DOHH2 (cell line): ENCODE measurements at regions not wholly inside any gene's neighbourhood (a gene's known extent, or its start where the extent isn't known, plus 50 kb on each side); places are given as distances from the start of the nearest gene placed in this dataset.

Experiments used
- H3F3A ChIP-seq: fragments of 200-600 bp; sonication (generic), shearing (Covaris generic); 2 replicates; pipeline ENCODE4 v1.6.0; 2016; ENCODE audit warnings: antibody characterized with exemption, mild to moderate bottlenecking; ENCODE audit not compliant: control insufficient read depth, insufficient read depth
- H3K27ac ChIP-seq: fragments of 200-600 bp; sonication (generic); 2 replicates; pipeline ENCODE4 v1.5.1; 2014; ENCODE audit warnings: low read depth, mild to moderate bottlenecking, low read length, moderate library complexity
- H3K27me3 ChIP-seq: fragments of 200-600 bp; sonication (generic); 2 replicates; pipeline ENCODE4 v1.6.1; 2014; ENCODE audit warnings: mild to moderate bottlenecking, low read length, mixed read lengths; ENCODE audit not compliant: control insufficient read depth
- H3K36me3 ChIP-seq: fragments of 200-600 bp; sonication (generic); 2 replicates; pipeline ENCODE4 v1.6.1; 2014; ENCODE audit warnings: mild to moderate bottlenecking, low read length, moderate library complexity, mixed read lengths; ENCODE audit not compliant: control insufficient read depth
- H3K4me1 ChIP-seq: fragments of 200-600 bp; sonication (generic); 2 replicates; pipeline ENCODE4 v1.6.1; 2014; ENCODE audit warnings: mild to moderate bottlenecking, low read length, mixed read lengths; ENCODE audit not compliant: control insufficient read depth
- H3K4me2 ChIP-seq: fragments of 200-600 bp; sonication (generic); 2 replicates; pipeline ENCODE4 v1.6.0; 2014; ENCODE audit warnings: mild to moderate bottlenecking, low read length, moderate library complexity
- H3K4me3 ChIP-seq: fragments of 200-600 bp; sonication (generic); 2 replicates; pipeline ENCODE4 v1.5.1; 2014; ENCODE audit warnings: mild to moderate bottlenecking, low read length, mixed read lengths
- H3K79me2 ChIP-seq: fragments of 200-600 bp; sonication (generic); 2 replicates; pipeline ENCODE4 v1.6.1; 2014; ENCODE audit warnings: mild to moderate bottlenecking, low read length, mixed read lengths; ENCODE audit not compliant: control insufficient read depth
- H3K9me2 ChIP-seq: fragments of 200-600 bp; sonication (generic); replicated peaks from 2 replicates; pipeline ENCODE4 v1.6.1; 2014; ENCODE audit warnings: mild to moderate bottlenecking, low read length, mixed read lengths; ENCODE audit not compliant: control insufficient read depth
- H3K9me3 ChIP-seq: fragments of 200-600 bp; sonication (generic); 2 replicates; pipeline ENCODE4 v1.6.1; 2014; ENCODE audit warnings: antibody characterized with exemption, low read length, mixed read lengths; ENCODE audit not compliant: control insufficient read depth, insufficient read depth
- H4K20me1 ChIP-seq: fragments of 200-600 bp; sonication (generic); 2 replicates; pipeline ENCODE4 v1.6.0; 2014; ENCODE audit warnings: low read depth, mild to moderate bottlenecking, antibody characterized with exemption, low read length, moderate library complexity; ENCODE audit not compliant: control insufficient read depth, insufficient read depth
- CTCF ChIP-seq: fragments of 200-600 bp; sonication (generic); IDR thresholded peaks from one replicate; pipeline ENCODE4 v1.5.1; 2014; ENCODE audit warnings: antibody characterized with exemption, mild to moderate bottlenecking, low read depth, low read length; ENCODE audit not compliant: poor library complexity, severe bottlenecking
- EZH2phosphoT487 ChIP-seq: fragments of 200-600 bp; sonication (generic); IDR thresholded peaks from 2 replicates; pipeline ENCODE4 v1.6.1; 2017; ENCODE audit warnings: borderline replicate concordance, mild to moderate bottlenecking, antibody characterized with exemption, low read length, moderate library complexity, mixed read lengths

GRCh38 chr1:112079446-112079845, 90.0 kb upstream of the KCND3 start:
- no peak overlapping the region for H3K4me2 ChIP-seq
- no peaks in the 10 kb centered on the region for H3K9me3 ChIP-seq
- H3K36me3 ChIP-seq: no peaks in the 10 kb centered on the region
- no peak overlapping the region for H3K27ac ChIP-seq
- H3K4me3 ChIP-seq: no peak overlapping the region
- no peaks in the 10 kb centered on the region for H3K9me2 ChIP-seq
- H3K4me1 ChIP-seq: no peaks in the 10 kb centered on the region
- no peaks in the 10 kb centered on the region; the same call in 1 of the 2 replicates for H3K27me3 ChIP-seq
- H3F3A ChIP-seq: no peaks in the 10 kb centered on the region
- TF ChIP-seq EZH2phosphoT487 (no peak), CTCF (no peak)
- H3K79me2 ChIP-seq: no peaks in the 10 kb centered on the region
- H4K20me1 ChIP-seq: no peaks in the 10 kb centered on the region

- no peak overlapping the region for H3K4me2 ChIP-seq
- no peak for TF ChIP-seq CTCF
- no peak for TF ChIP-seq EZH2phosphoT487
Measured at GRCh38 chr1:112083487-112083886, 94.0 kb upstream of the KCND3 start.

GRCh38 chr1:112092656-112093371, 103.3 kb upstream of the KCND3 start:
- Histone ChIP-seq H3F3A (no peaks in the 10 kb centered on the region), H3K4me1 (no peaks in the 10 kb centered on the region), H3K27me3 (0 out of 2 replicates have a peak, but pooled peaks cover 5% of the 10 kb centered on the region), H3K79me2 (no peaks in the 10 kb centered on the region), H3K9me3 (no peaks in the 10 kb centered on the region), H3K4me3 (no peak overlapping the region), H4K20me1 (no peaks in the 10 kb centered on the region), H3K36me3 (no peaks in the 10 kb centered on the region), H3K4me2 (no peak overlapping the region), H3K27ac (no peak overlapping the region), H3K9me2 (no peaks in the 10 kb centered on the region)
- TF ChIP-seq EZH2phosphoT487 (no peak), CTCF (no peak)

More at GRCh38 chr1:112083487-112083886, 94.0 kb upstream of the KCND3 start:
- Histone ChIP-seq H4K20me1 (no peaks in the 10 kb centered on the region), H3K9me3 (no peaks in the 10 kb centered on the region), H3K27me3 (no peaks in the 10 kb centered on the region; the same call in 1 of the 2 replicates), H3F3A (no peaks in the 10 kb centered on the region), H3K9me2 (no peaks in the 10 kb centered on the region), H3K4me3 (no peak overlapping the region), H3K36me3 (no peaks in the 10 kb centered on the region), H3K79me2 (no peaks in the 10 kb centered on the region), H3K27ac (no peak overlapping the region), H3K4me1 (no peaks in the 10 kb centered on the region)
